ENCODE measurements at regions not wholly inside any gene's neighbourhood (a gene's known extent, or its start where the extent isn't known, plus 50 kb on each side); places are given as distances from the start of the nearest gene placed in this dataset.
"Not testable (repeated sequence)": the region's sequence is repeated elsewhere in the genome, so short reads cannot be mapped to it uniquely, and the experiment has no call there.

GRCh38 chr10:76631036-76631670 is 1006.5 kb downstream of the KCNMA1 start:
- Histone ChIP-seq H3K4me1 (ENCODE audit: control insufficient read depth, low read depth, low read length) (peaks cover 9% of the 10 kb centered on the region), H3K27ac (ENCODE audit: low read length) (no peak overlapping the region), H3K4me3 (ENCODE audit: low read length) (no peak overlapping the region), H3K9me3 (ENCODE audit: control insufficient read depth, low read depth, low read length) (no peaks in the 10 kb centered on the region), H3K27me3 (ENCODE audit: control insufficient read depth, insufficient read depth, low read length) (no peaks in the 10 kb centered on the region), H3K9ac (ENCODE audit: low read length) (no peak overlapping the region), H3K36me3 (ENCODE audit: control insufficient read depth, low read depth, low read length) (no peaks in the 10 kb centered on the region)

- H3K9me3 ChIP-seq (ENCODE audit: control insufficient read depth, low read depth, low read length): no peaks in the 10 kb centered on the region
- no peak overlapping the region for H3K4me3 ChIP-seq (ENCODE audit: low read length)
- no peaks in the 10 kb centered on the region for H3K27me3 ChIP-seq (ENCODE audit: control insufficient read depth, insufficient read depth, low read length)
- no peak overlapping the region for H3K27ac ChIP-seq (ENCODE audit: low read length)
- H3K36me3 ChIP-seq (ENCODE audit: control insufficient read depth, low read depth, low read length): no peaks in the 10 kb centered on the region
- no peak overlapping the region for H3K9ac ChIP-seq (ENCODE audit: low read length)
- H3K4me1 ChIP-seq (ENCODE audit: control insufficient read depth, low read depth, low read length): peaks cover 9% of the 10 kb centered on the region
These were observed 1008.8 kb downstream of the KCNMA1 start for GRCh38 chr10:76628801-76629200.

- H3K4me3 ChIP-seq (ENCODE audit: low read length): no peak overlapping the region
- H3K27ac ChIP-seq (ENCODE audit: low read length): no peak overlapping the region
- no peak overlapping the region for H3K9ac ChIP-seq (ENCODE audit: low read length)
- no peaks in the 10 kb centered on the region for H3K4me1 ChIP-seq (ENCODE audit: control insufficient read depth, low read depth, low read length)
- H3K36me3 ChIP-seq (ENCODE audit: control insufficient read depth, low read depth, low read length): no peaks in the 10 kb centered on the region
- H3K9me3 ChIP-seq (ENCODE audit: control insufficient read depth, low read depth, low read length): no peaks in the 10 kb centered on the region
- no peaks in the 10 kb centered on the region for H3K27me3 ChIP-seq (ENCODE audit: control insufficient read depth, insufficient read depth, low read length)
These were observed 1011.2 kb downstream of the KCNMA1 start for GRCh38 chr10:76626386-76626785.

GRCh38 chr10:76624470-76624869 is 1013.1 kb downstream of the KCNMA1 start:
- Histone ChIP-seq H3K36me3 (ENCODE audit: control insufficient read depth, low read depth, low read length) (no peaks in the 10 kb centered on the region), H3K27me3 (ENCODE audit: control insufficient read depth, insufficient read depth, low read length) (no peaks in the 10 kb centered on the region), H3K27ac (ENCODE audit: low read length) (no peak overlapping the region), H3K9me3 (ENCODE audit: control insufficient read depth, low read depth, low read length) (no peaks in the 10 kb centered on the region), H3K9ac (ENCODE audit: low read length) (no peak overlapping the region), H3K4me3 (ENCODE audit: low read length) (no peak overlapping the region), H3K4me1 (ENCODE audit: control insufficient read depth, low read depth, low read length) (no peaks in the 10 kb centered on the region)

- H3K27ac ChIP-seq (ENCODE audit: low read length): no peak overlapping the region
- no peaks in the 10 kb centered on the region for H3K9me3 ChIP-seq (ENCODE audit: control insufficient read depth, low read depth, low read length)
- no peaks in the 10 kb centered on the region for H3K27me3 ChIP-seq (ENCODE audit: control insufficient read depth, insufficient read depth, low read length)
- no peak overlapping the region for H3K4me3 ChIP-seq (ENCODE audit: low read length)
- no peaks in the 10 kb centered on the region for H3K36me3 ChIP-seq (ENCODE audit: control insufficient read depth, low read depth, low read length)
- H3K9ac ChIP-seq (ENCODE audit: low read length): no peak overlapping the region
- no peaks in the 10 kb centered on the region for H3K4me1 ChIP-seq (ENCODE audit: control insufficient read depth, low read depth, low read length)
These were observed 1015.6 kb downstream of the KCNMA1 start for GRCh38 chr10:76621886-76622620.

GRCh38 chr10:76618641-76619040 is 1019.0 kb downstream of the KCNMA1 start:
- Histone ChIP-seq H3K36me3 (ENCODE audit: control insufficient read depth, low read depth, low read length) (no peaks in the 10 kb centered on the region), H3K27me3 (ENCODE audit: control insufficient read depth, insufficient read depth, low read length) (no peaks in the 10 kb centered on the region), H3K4me3 (ENCODE audit: low read length) (no peak overlapping the region), H3K9me3 (ENCODE audit: control insufficient read depth, low read depth, low read length) (no peaks in the 10 kb centered on the region), H3K4me1 (ENCODE audit: control insufficient read depth, low read depth, low read length) (no peaks in the 10 kb centered on the region), H3K27ac (ENCODE audit: low read length) (no peak overlapping the region), H3K9ac (ENCODE audit: low read length) (no peak overlapping the region)

GRCh38 chr10:76618171-76618570 is 1019.4 kb downstream of the KCNMA1 start:
- Histone ChIP-seq H3K4me3 (ENCODE audit: low read length) (no peak overlapping the region), H3K36me3 (ENCODE audit: control insufficient read depth, low read depth, low read length) (no peaks in the 10 kb centered on the region), H3K27me3 (ENCODE audit: control insufficient read depth, insufficient read depth, low read length) (no peaks in the 10 kb centered on the region), H3K9ac (ENCODE audit: low read length) (no peak overlapping the region), H3K9me3 (ENCODE audit: control insufficient read depth, low read depth, low read length) (no peaks in the 10 kb centered on the region), H3K27ac (ENCODE audit: low read length) (no peak overlapping the region), H3K4me1 (ENCODE audit: control insufficient read depth, low read depth, low read length) (no peaks in the 10 kb centered on the region)

- H3K9me3 ChIP-seq (ENCODE audit: control insufficient read depth, low read depth, low read length); H3K36me3 ChIP-seq (ENCODE audit: control insufficient read depth, low read depth, low read length); H3K27me3 ChIP-seq (ENCODE audit: control insufficient read depth, insufficient read depth, low read length); H3K4me1 ChIP-seq (ENCODE audit: control insufficient read depth, low read depth, low read length); H3K27ac ChIP-seq (ENCODE audit: low read length); H3K4me3 ChIP-seq (ENCODE audit: low read length); H3K9ac ChIP-seq (ENCODE audit: low read length): not testable (repeated sequence)
These were observed 1020.9 kb downstream of the KCNMA1 start for GRCh38 chr10:76616666-76617065.

GRCh38 chr10:76615049-76615448 is 1022.6 kb downstream of the KCNMA1 start:
- H3K9ac ChIP-seq (ENCODE audit: low read length): no peak overlapping the region
- H3K4me3 ChIP-seq (ENCODE audit: low read length): no peak overlapping the region
- H3K27ac ChIP-seq (ENCODE audit: low read length): no peak overlapping the region
- H3K9me3 ChIP-seq (ENCODE audit: control insufficient read depth, low read depth, low read length): no peaks in the 10 kb centered on the region
- H3K27me3 ChIP-seq (ENCODE audit: control insufficient read depth, insufficient read depth, low read length): no peaks in the 10 kb centered on the region
- no peaks in the 10 kb centered on the region for H3K36me3 ChIP-seq (ENCODE audit: control insufficient read depth, low read depth, low read length)
- H3K4me1 ChIP-seq (ENCODE audit: control insufficient read depth, low read depth, low read length): no peaks in the 10 kb centered on the region

Data from iPS-18a (cell line).